GM23338 (cell line): ENCODE measurements at regions not wholly inside any gene's neighbourhood (a gene's known extent, or its start where the extent isn't known, plus 50 kb on each side); places are given as distances from the start of the nearest gene placed in this dataset.

Experiments used
- ATAC-seq: fragments of 200-7000 bp; cut with Tn5 transposase; 3 replicates; pipeline ENCODE4 v1.9.1; 2020
- DNase-seq: peaks from one replicate; pipeline ENCODE4 v3.0.0-alpha.2; 2015; ENCODE audit warnings: low spot score
- H2AFZ ChIP-seq: fragments of 200-600 bp; sonication (generic); 2 replicates; pipeline ENCODE4 v1.8.0; 2016; ENCODE audit warnings: antibody characterized with exemption, mild to moderate bottlenecking, moderate library complexity
- H3F3A ChIP-seq: fragments of 200-600 bp; sonication (generic); replicated peaks from 2 replicates; pipeline ENCODE4 v1.8.0; 2017; ENCODE audit warnings: antibody characterized with exemption, mixed run types, low read depth
- H3K27ac ChIP-seq: fragments of 200-600 bp; sonication (generic); 2 replicates; pipeline ENCODE4 v1.6.1; 2016; ENCODE audit warnings: low read depth
- H3K27me3 ChIP-seq: fragments of 200-600 bp; sonication (generic); 2 replicates; pipeline ENCODE4 v1.8.0; 2016; ENCODE audit warnings: mild to moderate bottlenecking, mixed run types, moderate library complexity; ENCODE audit not compliant: insufficient read depth
- H3K36me3 ChIP-seq: fragments of 200-600 bp; sonication (generic); 2 replicates; pipeline ENCODE4 v1.8.0; 2016; ENCODE audit warnings: mild to moderate bottlenecking; ENCODE audit not compliant: insufficient read depth
- H3K4me1 ChIP-seq: fragments of 200-600 bp; sonication (generic); 2 replicates; pipeline ENCODE4 v1.8.0; 2016; ENCODE audit warnings: mild to moderate bottlenecking, moderate library complexity; ENCODE audit not compliant: insufficient read depth
- H3K4me2 ChIP-seq: fragments of 200-600 bp; sonication (generic); 2 replicates; pipeline ENCODE4 v1.7.1; 2017; ENCODE audit warnings: mixed run types
- H3K4me3 ChIP-seq: fragments of 200-600 bp; sonication (generic); 2 replicates; pipeline ENCODE4 v1.6.1; 2016; ENCODE audit warnings: mixed run types
- H3K79me2 ChIP-seq: fragments of 200-600 bp; sonication (generic); replicated peaks from 2 replicates; pipeline ENCODE4 v1.8.0; 2017; ENCODE audit warnings: mild to moderate bottlenecking; ENCODE audit not compliant: insufficient read depth
- H3K9me2 ChIP-seq: fragments of 200-600 bp; sonication (generic); 2 replicates; pipeline ENCODE4 v1.8.0; 2017; ENCODE audit not compliant: insufficient read depth
- H4K20me1 ChIP-seq: fragments of 200-600 bp; sonication (generic); replicated peaks from 2 replicates; pipeline ENCODE4 v1.8.0; 2017; ENCODE audit warnings: mild to moderate bottlenecking; ENCODE audit not compliant: insufficient read depth
- H3K27ac Mint-ChIP-seq: 2 replicates; pipeline ENCODE4 v1.8.0; 2020; ENCODE audit warnings: inconsistent platforms, mild to moderate bottlenecking, moderate library complexity, mixed read lengths
- H3K27me3 Mint-ChIP-seq: 3 replicates; pipeline ENCODE4 v1.8.0; 2022; ENCODE audit warnings: low read depth, mild to moderate bottlenecking, moderate library complexity, mixed read lengths, inconsistent platforms; ENCODE audit not compliant: insufficient read depth, poor library complexity
- H3K36me3 Mint-ChIP-seq: 3 replicates; pipeline ENCODE4 v1.8.0; 2021; ENCODE audit warnings: low read depth, mild to moderate bottlenecking, inconsistent platforms, moderate library complexity, mixed read lengths
- H3K4me1 Mint-ChIP-seq: 3 replicates; pipeline ENCODE4 v1.8.0; 2020; ENCODE audit warnings: mild to moderate bottlenecking, inconsistent platforms, mixed read lengths
- H3K4me3 Mint-ChIP-seq: 3 replicates; pipeline ENCODE4 v1.8.0; 2021; ENCODE audit warnings: moderate library complexity, mild to moderate bottlenecking, inconsistent platforms, mixed read lengths
- H3K9me3 Mint-ChIP-seq: 3 replicates; pipeline ENCODE4 v1.8.0; 2020; ENCODE audit warnings: moderate library complexity, mild to moderate bottlenecking, inconsistent platforms, mixed read lengths
- CREB1 ChIP-seq: fragments of 250-450 bp; sonication (Bioruptor Pico); IDR thresholded peaks from 2 replicates; pipeline ENCODE4 v1.5.0; 2020; ENCODE audit warnings: low read depth, mild to moderate bottlenecking, moderate library complexity
- CTCF ChIP-seq, 2 experiments: fragments of 200-600 bp in 1 of 2; sonication (generic) in 1 of 2; conservative IDR thresholded peaks; 2 replicates each; pipeline versions ENCODE4 v1.5.1 to v1.6.1; 2016 to 2017; ENCODE audit warnings: antibody characterized with exemption in 2 of 2, low read depth in 2 of 2, mild to moderate bottlenecking in 2 of 2, moderate library complexity in 1 of 2
- ETS1 ChIP-seq: IDR thresholded peaks from 2 replicates; pipeline ENCODE4 v1.6.1; 2016; ENCODE audit warnings: antibody characterized with exemption
- EZH2 ChIP-seq: fragments of 200-600 bp; sonication (generic); IDR thresholded peaks from one replicate; pipeline ENCODE4 v1.8.0; 2017; ENCODE audit warnings: antibody characterized with exemption, mild to moderate bottlenecking, low read depth; ENCODE audit not compliant: unreplicated experiment
- EZH2phosphoT487 ChIP-seq: fragments of 200-600 bp; sonication (generic); IDR thresholded peaks from one replicate; pipeline ENCODE4 v1.8.1; 2018; ENCODE audit warnings: antibody characterized with exemption; ENCODE audit not compliant: unreplicated experiment
- JUNB ChIP-seq: IDR thresholded peaks from one replicate; pipeline ENCODE4 v1.6.1; 2016; ENCODE audit warnings: antibody characterized with exemption; ENCODE audit not compliant: unreplicated experiment
- NANOG ChIP-seq: IDR thresholded peaks from 2 replicates; pipeline ENCODE4 v1.6.1; 2016; ENCODE audit warnings: antibody characterized with exemption, borderline replicate concordance
- POLR2AphosphoS5 ChIP-seq: IDR thresholded peaks from 2 replicates; pipeline ENCODE4 v1.6.1; 2016; ENCODE audit warnings: antibody characterized with exemption, low read depth
- REST ChIP-seq: IDR thresholded peaks from one replicate; pipeline ENCODE4 v1.6.1; 2018; ENCODE audit warnings: antibody characterized with exemption; ENCODE audit not compliant: unreplicated experiment
- STAT1 ChIP-seq: IDR thresholded peaks from one replicate; pipeline ENCODE4 v1.6.1; 2016; ENCODE audit warnings: antibody characterized with exemption; ENCODE audit not compliant: unreplicated experiment
- ZNF114 ChIP-seq: fragments of 250-450 bp; sonication (Bioruptor Pico); IDR thresholded peaks from 2 replicates; pipeline ENCODE4 v1.5.0; 2020; ENCODE audit warnings: mild to moderate bottlenecking, moderate library complexity
- ZNF331 ChIP-seq: fragments of 250-450 bp; sonication (Bioruptor Pico); IDR thresholded peaks from 2 replicates; pipeline ENCODE4 v1.5.0; 2020; ENCODE audit warnings: low read depth, mild to moderate bottlenecking, moderate library complexity
- ZNF462 ChIP-seq: fragments of 250-450 bp; sonication (Bioruptor Pico); IDR thresholded peaks from 2 replicates; pipeline ENCODE4 v1.5.0; 2020; ENCODE audit warnings: mild to moderate bottlenecking, moderate library complexity

GRCh38 chr15:29566914-29567313 is 255.4 kb downstream of the TJP1 start:
- H3K4me1 Mint-ChIP-seq: peaks cover 25% of the 10 kb centered on the region
- 0 out of 2 replicates have a peak overlapping the region, but pooled peaks have one; percentile 35 for H3K27ac Mint-ChIP-seq
- TF ChIP-seq CREB1 (CRISPR knock-in tag): no peak
- TF ChIP-seq ZNF114: no peak
- TF ChIP-seq POLR2AphosphoS5: no peak
- no peak for TF ChIP-seq ZNF462 (CRISPR knock-in tag)
- TF ChIP-seq JUNB: no peak
- TF ChIP-seq CTCF (conservative IDR thresholded peaks at IDR 0.05; ENCODE audit: low read depth in 2 of 2): no peak
- TF ChIP-seq EZH2phosphoT487: no peak
- TF ChIP-seq REST: no peak
- TF ChIP-seq STAT1: no peak
- TF ChIP-seq NANOG: no peak
- no peak for TF ChIP-seq ZNF331
- no peak for TF ChIP-seq ETS1
- no peak for TF ChIP-seq EZH2
- Histone ChIP-seq H3K36me3 (no peaks in the 10 kb centered on the region), H4K20me1 (no peaks in the 10 kb centered on the region), H3K9me2 (peaks cover 5% of the 10 kb centered on the region; the same call in 1 of the 2 replicates), H3K27ac (no peak overlapping the region), H3K4me3 (no peak overlapping the region), H3K27me3 (peaks cover 17% of the 10 kb centered on the region), H3K4me2 (no peak overlapping the region), H2AFZ (no peak overlapping the region), H3F3A (peaks cover 7% of the 10 kb centered on the region), H3K4me1 (peaks cover 18% of the 10 kb centered on the region), H3K79me2 (peaks cover 13% of the 10 kb centered on the region)
- no peak for ATAC-seq
- H3K9me3 Mint-ChIP-seq: peaks cover 7% of the 10 kb centered on the region
- peaks cover 19% of the 10 kb centered on the region for H3K27me3 Mint-ChIP-seq
- no peak for DNase-seq
- no peak overlapping the region for H3K4me3 Mint-ChIP-seq
- H3K36me3 Mint-ChIP-seq: peaks cover 18% of the 10 kb centered on the region; the same call in 2 of the 3 replicates
